ENCODE measurements at regions not wholly inside any gene's neighbourhood (a gene's known extent, or its start where the extent isn't known, plus 50 kb on each side); places are given as distances from the start of the nearest gene placed in this dataset.

DNA sequence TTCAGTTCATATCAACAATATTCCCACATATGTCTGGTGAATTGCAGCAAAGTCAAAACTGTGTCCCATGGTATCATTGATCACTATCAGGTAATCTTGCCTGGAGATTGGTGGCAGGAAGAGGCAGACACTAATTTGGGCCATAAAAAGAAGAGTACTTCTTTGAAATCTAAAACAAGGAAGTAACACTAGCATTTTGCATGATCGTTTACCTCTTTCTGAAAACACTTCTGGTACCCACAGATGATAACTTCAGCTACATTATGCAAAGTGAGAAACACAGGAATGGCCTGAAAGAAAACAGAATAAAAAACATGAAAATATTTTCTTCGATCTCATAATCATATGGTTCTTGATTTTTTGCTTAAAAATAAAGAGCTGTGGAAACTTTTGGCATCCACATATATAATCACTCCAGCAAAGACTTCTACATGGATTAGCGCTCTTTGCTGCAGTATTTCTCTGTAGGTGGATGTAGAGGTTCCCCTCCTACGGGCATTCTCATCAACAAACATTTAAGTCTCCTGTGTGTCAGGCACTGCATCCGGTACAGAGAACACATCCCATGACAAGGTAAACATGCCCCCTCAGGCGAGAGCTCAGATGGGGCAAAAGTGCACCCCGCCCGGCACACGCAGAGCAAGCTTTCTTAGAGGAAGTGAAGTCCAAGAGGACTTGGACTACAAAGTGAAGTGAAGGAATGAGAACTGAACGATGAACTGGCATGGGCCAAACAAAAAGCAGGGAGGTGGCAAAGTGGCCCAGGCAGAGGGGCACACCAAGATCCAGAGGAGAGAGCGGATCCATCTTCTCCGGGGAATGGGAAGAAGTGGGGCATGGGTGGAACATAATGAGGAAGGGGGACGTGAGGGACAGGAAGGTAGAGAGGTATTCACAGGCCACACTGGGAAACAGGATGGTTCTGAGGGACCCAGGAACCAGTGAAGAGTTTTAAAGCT, 68.0 kb upstream of the RIOK3 start:
- WGBS, 2 donors, result 82 to 87% methylated on average over 12 of the region's 13 CpGs
- intact Hi-C loops (cut with DNase I), result loop anchor here (5.0 kb wide), 1 partner anchor 258 kb away; no protein-coding TSS in a partner anchor
- no peaks in the 10 kb centered on the region for H3K36me3 ChIP-seq
- no peak for DNase-seq
- H3K4me1 ChIP-seq, result no peaks in the 10 kb centered on the region
- no peak overlapping the region for H3K27ac ChIP-seq
- H3K9me3 ChIP-seq, result no peaks in the 10 kb centered on the region
- H3K4me3 ChIP-seq, result no peak overlapping the region
- no peaks in the 10 kb centered on the region for H3K27me3 ChIP-seq
- TF ChIP-seq POLR2A (IDR thresholded peaks at IDR 0.05), result no peak
- TF ChIP-seq, protein P1, sequence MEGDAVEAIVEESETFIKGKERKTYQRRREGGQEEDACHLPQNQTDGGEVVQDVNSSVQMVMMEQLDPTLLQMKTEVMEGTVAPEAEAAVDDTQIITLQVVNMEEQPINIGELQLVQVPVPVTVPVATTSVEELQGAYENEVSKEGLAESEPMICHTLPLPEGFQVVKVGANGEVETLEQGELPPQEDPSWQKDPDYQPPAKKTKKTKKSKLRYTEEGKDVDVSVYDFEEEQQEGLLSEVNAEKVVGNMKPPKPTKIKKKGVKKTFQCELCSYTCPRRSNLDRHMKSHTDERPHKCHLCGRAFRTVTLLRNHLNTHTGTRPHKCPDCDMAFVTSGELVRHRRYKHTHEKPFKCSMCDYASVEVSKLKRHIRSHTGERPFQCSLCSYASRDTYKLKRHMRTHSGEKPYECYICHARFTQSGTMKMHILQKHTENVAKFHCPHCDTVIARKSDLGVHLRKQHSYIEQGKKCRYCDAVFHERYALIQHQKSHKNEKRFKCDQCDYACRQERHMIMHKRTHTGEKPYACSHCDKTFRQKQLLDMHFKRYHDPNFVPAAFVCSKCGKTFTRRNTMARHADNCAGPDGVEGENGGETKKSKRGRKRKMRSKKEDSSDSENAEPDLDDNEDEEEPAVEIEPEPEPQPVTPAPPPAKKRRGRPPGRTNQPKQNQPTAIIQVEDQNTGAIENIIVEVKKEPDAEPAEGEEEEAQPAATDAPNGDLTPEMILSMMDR (IDR thresholded peaks at IDR 0.05), result no peak

DNA sequence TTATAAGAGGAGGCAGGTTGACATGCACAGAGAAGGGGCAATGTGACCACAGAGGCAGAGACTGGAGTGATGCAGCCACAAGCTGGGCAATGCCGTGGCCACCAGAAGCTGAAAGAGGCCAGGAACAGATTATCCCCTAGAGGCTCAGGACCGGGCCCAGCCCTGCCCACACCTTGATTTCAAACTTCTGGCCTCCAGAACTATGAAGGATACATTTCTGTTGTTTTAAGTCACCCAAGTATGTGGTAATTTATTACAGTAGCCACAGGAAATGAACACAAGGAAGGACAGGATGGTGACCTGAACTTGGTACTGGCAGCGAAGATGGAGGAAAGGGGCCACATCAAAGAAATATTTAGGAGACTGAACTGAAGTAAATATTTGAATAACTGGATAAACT, 66.8 kb upstream of the RIOK3 start:
- Histone ChIP-seq H3K27ac (no peak overlapping the region), H3K4me1 (no peaks in the 10 kb centered on the region), H3K36me3 (no peaks in the 10 kb centered on the region), H3K27me3 (no peaks in the 10 kb centered on the region), H3K4me3 (no peak overlapping the region), H3K9me3 (no peaks in the 10 kb centered on the region)
- 72 to 85% methylated on average over 2 to 3 of the region's 3 CpGs for WGBS, 2 donors
- DNase-seq, result no peak
- no peak for TF ChIP-seq POLR2A (IDR thresholded peaks at IDR 0.05)
- TF ChIP-seq, protein P1 (IDR thresholded peaks at IDR 0.05), result no peak
- intact Hi-C loops (cut with DNase I), result no loop called here

DNA sequence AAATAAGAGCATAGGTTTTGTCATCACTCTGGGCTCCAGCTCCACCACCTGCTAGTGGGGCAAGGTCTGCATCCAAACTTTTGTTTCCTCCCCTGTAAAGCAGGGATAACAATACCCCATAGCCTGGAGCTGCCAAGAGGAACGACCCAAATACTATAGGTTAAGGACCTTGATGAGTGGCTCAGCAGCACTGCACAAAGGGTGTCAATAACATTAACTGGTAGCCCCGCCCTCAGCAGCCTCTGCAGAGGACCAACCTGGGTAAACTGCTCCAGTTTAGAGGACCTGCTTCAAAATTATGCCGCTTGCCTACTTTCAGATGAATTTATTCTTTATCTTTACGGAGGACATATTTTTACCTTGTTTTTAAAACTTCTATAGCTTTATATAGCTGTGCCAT, 65.8 kb upstream of the RIOK3 start:
- TF ChIP-seq POLR2A (IDR thresholded peaks at IDR 0.05), result no peak
- TF ChIP-seq, protein P1 (IDR thresholded peaks at IDR 0.05), result no peak
- Histone ChIP-seq H3K27ac (no peak overlapping the region), H3K27me3 (no peaks in the 10 kb centered on the region), H3K4me1 (no peaks in the 10 kb centered on the region), H3K9me3 (no peaks in the 10 kb centered on the region), H3K4me3 (no peak overlapping the region), H3K36me3 (no peaks in the 10 kb centered on the region)
- WGBS, 2 donors, result 79 to 92% methylated on average over 4 of the region's 4 CpGs
- intact Hi-C loops (cut with DNase I), result no loop called here
- DNase-seq, result no peak

DNA sequence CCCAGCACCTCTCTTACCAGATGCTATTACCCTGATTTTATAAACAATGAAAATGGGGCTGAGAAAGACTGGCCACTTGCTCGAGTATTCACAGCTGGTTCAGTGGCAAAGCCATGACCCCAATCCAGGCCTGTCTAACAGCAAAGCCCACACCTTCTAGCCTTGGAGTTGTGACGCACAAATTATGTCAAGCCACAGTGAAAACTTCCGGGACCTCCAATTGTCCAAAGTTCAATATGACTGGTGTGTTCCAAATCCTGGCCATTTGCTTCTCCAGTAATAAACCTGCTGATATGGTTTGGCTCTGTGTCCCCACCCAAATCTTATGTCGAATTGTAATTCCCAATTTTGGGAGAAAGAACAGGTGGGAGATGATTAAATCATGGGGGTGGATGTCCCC, 64.7 kb upstream of the RIOK3 start:
- no peak for TF ChIP-seq POLR2A (IDR thresholded peaks at IDR 0.05)
- TF ChIP-seq, protein P1 (IDR thresholded peaks at IDR 0.05), result no peak
- no peaks in the 10 kb centered on the region for H3K9me3 ChIP-seq
- 93 to 94% methylated on average over 3 to 4 of the region's 4 CpGs for WGBS, 2 donors
- H3K4me3 ChIP-seq, result no peak overlapping the region
- no peaks in the 10 kb centered on the region for H3K4me1 ChIP-seq
- no peak overlapping the region for H3K27ac ChIP-seq
- no peak for DNase-seq
- intact Hi-C loops (cut with DNase I), result no loop called here
- no peaks in the 10 kb centered on the region for H3K27me3 ChIP-seq
- no peaks in the 10 kb centered on the region for H3K36me3 ChIP-seq

DNA sequence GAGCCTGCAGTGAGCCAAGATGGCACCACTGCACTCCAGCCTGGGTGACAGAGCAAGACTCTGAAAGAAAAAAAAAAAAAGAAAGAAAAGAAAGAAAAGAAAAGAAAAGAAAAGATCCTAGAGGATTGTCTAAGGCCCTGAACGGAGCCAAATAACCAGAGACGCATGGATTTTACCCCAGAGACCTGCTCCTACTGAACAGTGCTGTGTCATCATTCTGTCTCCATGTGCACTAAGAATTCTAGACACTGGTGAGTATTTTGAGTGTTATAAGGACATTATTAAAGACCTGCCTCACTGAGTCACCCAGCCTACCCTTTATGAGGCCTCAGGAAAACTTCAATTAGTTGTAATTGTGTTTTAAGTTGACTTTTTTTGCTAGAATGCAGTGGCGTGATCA, 61.9 kb upstream of the RIOK3 start:
- TF ChIP-seq, protein P1 (IDR thresholded peaks at IDR 0.05), result no peak
- no peak for TF ChIP-seq POLR2A (IDR thresholded peaks at IDR 0.05)
- Histone ChIP-seq H3K36me3 (no peaks in the 10 kb centered on the region), H3K4me3 (no peak overlapping the region), H3K9me3 (no peaks in the 10 kb centered on the region), H3K4me1 (no peaks in the 10 kb centered on the region), H3K27ac (no peak overlapping the region), H3K27me3 (no peaks in the 10 kb centered on the region)
- no peak for DNase-seq
- WGBS, 2 donors, result 94 to 96% methylated on average over 3 of the region's 3 CpGs
- intact Hi-C loops (cut with DNase I), result no loop called here
